GM12892 (cell line): ENCODE measurements at regions not wholly inside any gene's neighbourhood (a gene's known extent, or its start where the extent isn't known, plus 50 kb on each side); places are given as distances from the start of the nearest gene placed in this dataset.
A peak's percentile ranks its signal among the peaks of the same experiment; 100 is the strongest.

Source experiments
- DNase-seq: peaks from one replicate; pipeline ENCODE4 v3.0.0; 2011; ENCODE audit not compliant: insufficient read length
- FAIRE-seq: peaks from 2 replicates; lab custom pipeline; 2011; peaks lifted over from hg19 to GRCh38; lab: Jason Lieb, UNC
- POLR2A ChIP-seq: IDR thresholded peaks from 2 replicates; pipeline ENCODE4 v1.6.1; 2011; ENCODE audit warnings: low read depth, low read length, control low read depth
- POLR2AphosphoS5 ChIP-seq: IDR thresholded peaks from 2 replicates; pipeline ENCODE4 v1.6.1; 2011; ENCODE audit warnings: low read depth, low read length, control low read depth
- TAF1 ChIP-seq: IDR thresholded peaks from 2 replicates; pipeline ENCODE4 v1.6.1; 2011; ENCODE audit warnings: low read depth, mild to moderate bottlenecking, control low read depth, low read length, borderline replicate concordance

DNA sequence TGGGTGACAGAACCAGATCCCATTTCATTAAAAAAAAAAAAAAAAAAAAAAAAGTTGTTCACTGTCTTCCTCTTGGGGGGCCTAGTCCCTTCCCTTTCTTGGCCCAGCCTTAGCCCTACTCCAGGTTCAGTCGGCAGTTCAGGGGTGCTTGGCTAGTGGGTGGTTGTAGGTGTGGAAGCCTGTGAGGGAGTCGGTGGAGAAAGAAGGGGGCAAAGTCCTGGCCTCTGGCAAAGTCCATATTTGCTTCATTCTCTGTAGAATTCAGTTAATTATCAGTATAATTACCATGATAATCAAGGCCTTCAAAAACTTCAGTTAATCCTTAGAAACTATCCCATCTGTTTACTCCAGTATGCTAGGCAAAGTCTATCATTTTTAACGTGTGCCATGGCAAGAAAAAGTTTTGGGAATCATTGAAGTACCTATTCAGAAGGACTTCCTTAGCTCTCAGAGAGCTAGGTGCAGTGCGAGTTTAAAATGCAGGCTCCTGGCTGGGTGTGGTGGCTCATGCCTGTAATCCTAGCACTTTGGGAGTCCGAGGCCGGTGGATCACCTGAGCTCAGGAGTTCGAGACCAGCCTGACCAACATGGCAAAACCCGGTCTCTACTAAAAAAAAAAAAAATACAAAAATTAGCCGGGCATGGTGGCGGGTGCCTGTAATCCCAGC, 205.7 kb upstream of the ARG1 start:
- TF ChIP-seq TAF1 = no peak
- no peak for TF ChIP-seq POLR2A
- no peak for TF ChIP-seq POLR2AphosphoS5
- DNase-seq (no peak), FAIRE-seq (no peak)

- DNase-seq (no peak), FAIRE-seq (peak; percentile 24)
- TF ChIP-seq TAF1 (no peak), POLR2A (no peak), POLR2AphosphoS5 (no peak)
Measured at GRCh38 chr6:131368198-131368911, 204.7 kb upstream of the ARG1 start.

- DNase-seq = no peak
- TF ChIP-seq POLR2AphosphoS5 (no peak), TAF1 (no peak), POLR2A (no peak)
- no peak for FAIRE-seq
Measured at GRCh38 chr6:131372535-131372934, 200.5 kb upstream of the ARG1 start.

DNA sequence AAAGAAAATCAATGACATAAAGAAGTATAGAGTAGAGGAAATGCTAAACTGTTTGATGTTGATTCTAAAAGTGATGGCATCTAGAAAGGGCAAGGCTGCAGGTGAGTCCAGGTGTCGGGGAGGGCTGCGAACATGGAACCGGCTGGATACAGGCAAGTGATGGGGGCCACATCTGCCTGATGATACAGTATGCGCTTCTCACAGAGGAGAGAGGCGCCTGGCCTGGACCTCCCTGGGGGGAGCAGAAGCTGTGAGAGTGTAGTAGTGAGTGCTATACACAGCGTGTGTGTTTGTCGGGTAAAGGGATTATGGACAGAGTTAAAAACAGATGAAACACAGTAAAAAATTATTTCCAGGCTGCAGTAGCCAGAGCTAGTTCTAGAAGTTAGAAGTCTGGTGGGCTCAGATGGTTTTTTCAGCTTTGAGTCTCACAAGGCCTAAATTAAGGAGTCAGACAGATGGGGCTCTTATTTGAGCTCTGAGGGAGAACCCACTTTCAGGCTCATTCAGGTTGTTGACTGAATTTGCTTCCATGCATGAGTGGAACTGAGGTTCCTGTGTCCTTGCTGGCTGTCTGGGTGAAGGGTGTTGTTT, 195.8 kb upstream of the ARG1 start:
- DNase-seq = no peak
- TF ChIP-seq POLR2A (no peak), TAF1 (no peak), POLR2AphosphoS5 (no peak)
- no peak for FAIRE-seq

DNA sequence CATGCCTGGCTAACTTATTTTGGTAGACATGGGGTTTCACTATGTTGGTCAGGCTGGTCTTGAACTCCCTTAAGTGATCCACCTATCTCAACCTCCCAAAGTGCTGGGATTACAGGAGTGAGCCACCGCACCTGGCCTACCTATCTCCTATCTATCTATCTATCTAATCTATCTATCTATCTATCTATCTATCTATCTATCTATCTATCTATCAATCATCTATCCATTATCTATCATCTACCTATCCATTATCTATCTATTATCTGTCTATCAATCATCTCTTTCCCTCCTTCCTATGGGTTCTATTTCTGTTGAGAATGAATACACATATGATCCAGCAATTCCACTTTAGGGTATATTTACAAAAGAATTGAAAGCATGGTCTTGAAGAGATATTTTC, 194.2 kb upstream of the ARG1 start:
- FAIRE-seq (no peak), DNase-seq (no peak)
- TF ChIP-seq POLR2AphosphoS5 = no peak
- TF ChIP-seq TAF1 = no peak
- TF ChIP-seq POLR2A = no peak

DNA sequence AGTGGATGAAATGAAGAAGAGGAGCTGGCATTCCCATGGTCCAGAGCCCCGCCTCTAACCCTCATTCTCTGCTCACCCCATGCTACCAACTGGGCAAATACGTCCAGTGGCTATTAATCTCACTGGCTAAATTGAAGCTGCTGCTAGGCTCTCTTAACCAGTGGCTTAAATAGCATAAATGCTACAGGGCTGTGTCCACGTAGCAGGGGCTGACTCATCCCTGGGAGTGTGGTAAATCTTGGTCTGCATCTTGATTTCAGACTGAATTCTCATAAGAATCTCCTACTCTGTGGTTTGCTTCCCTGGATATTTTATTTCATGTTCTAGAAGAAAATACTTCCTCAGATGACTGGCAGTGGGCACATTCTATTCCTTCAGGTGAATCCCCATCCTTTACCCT, 193.1 kb upstream of the ARG1 start:
- no peak for DNase-seq
- TF ChIP-seq POLR2A = no peak
- no peak for TF ChIP-seq POLR2AphosphoS5
- TF ChIP-seq TAF1 = no peak
- no peak for FAIRE-seq

GRCh38 chr6:131381052-131381708, 191.8 kb upstream of the ARG1 start:
- DNase-seq = no peak
- TF ChIP-seq POLR2A (no peak), TAF1 (no peak), POLR2AphosphoS5 (no peak)
- FAIRE-seq = no peak

GRCh38 chr6:131381709-131382093, 191.3 kb upstream of the ARG1 start:
- DNase-seq (no peak), FAIRE-seq (no peak)
- TF ChIP-seq POLR2A = no peak
- no peak for TF ChIP-seq POLR2AphosphoS5
- no peak for TF ChIP-seq TAF1

- FAIRE-seq = no peak
- no peak for DNase-seq
- TF ChIP-seq POLR2A = no peak
- no peak for TF ChIP-seq TAF1
- TF ChIP-seq POLR2AphosphoS5 = no peak
Measured at GRCh38 chr6:131382631-131383030, 190.4 kb upstream of the ARG1 start.

DNA sequence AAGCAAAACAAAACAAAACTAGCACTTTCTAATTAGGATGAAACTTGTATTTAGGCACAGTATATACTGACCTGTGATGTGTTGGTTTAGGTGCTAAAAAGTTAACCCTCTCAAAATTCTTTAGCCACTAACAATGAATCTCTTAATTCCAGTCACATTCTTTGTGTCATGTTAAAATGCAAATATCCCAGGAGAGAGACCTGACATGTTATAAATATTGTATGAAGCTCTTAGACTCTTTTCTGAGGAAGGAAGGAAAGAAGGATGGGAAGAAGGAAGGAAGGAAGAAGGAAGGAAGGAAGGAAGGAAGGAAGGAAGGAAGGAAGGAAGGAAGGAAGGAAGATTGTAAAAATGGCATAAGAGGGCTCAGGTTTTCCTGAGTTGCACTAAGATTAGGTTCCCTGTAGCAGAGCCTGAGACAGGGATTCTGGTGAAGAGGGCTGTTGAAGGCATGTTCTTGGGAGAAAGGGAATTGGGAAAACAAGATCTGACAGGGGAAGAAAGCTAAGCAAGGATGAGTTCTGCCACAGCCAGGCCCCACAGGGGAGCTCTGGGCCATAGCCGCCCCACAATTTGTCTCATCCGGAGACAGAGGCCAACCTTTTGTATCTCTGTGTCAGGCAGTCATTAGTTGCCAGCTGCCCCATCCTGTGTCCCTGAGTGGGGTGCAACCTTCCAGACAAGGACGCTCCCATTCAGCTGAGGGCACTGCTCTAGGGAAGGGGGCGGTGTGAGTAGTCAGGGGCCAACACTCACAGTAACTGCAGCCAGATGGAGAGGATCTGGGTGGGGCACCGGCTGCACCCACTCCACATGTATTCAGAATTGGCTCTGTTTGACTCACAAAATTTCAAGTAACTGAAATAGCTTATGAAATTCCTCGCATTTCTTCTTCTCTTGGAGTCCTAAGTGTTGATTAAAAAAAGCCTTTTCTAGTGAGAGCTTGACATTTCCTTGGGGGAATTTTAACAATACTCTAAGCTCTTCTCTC, 189.3 kb upstream of the ARG1 start:
- FAIRE-seq = no peak
- DNase-seq = no peak
- TF ChIP-seq POLR2AphosphoS5 = no peak
- no peak for TF ChIP-seq POLR2A
- no peak for TF ChIP-seq TAF1
